ENCODE measurements at regions not wholly inside any gene's neighbourhood (a gene's known extent, or its start where the extent isn't known, plus 50 kb on each side); places are given as distances from the start of the nearest gene placed in this dataset.

DNA sequence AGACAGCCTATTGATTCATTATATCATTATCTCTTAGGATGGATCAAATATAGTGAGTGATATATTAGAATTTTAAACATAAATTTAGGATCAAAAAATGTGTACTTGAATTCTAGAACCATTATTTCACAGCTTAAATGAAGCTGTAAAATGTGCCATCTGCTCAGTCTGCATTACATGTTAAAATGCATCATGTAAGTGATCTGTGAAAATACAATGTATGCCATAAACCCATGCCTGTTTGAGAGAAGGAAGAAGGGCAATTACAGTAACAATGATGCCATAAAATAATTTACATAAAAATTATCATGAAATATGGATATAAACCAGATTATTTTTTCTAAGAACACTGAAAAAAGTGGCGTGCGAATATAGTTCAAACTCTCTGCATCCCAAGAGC, 1066.0 kb upstream of the ADGRL4 start:
- H3K27me3 ChIP-seq (ENCODE audit: control insufficient read depth, insufficient read depth, low read length) = no peaks in the 10 kb centered on the region
- TF ChIP-seq TCF7L2 (IDR thresholded peaks at IDR 0.05; ENCODE audit: low read depth, low read length) (no peak), SIN3A (IDR thresholded peaks at IDR 0.05; ENCODE audit: borderline replicate concordance, insufficient read depth, low read depth, low read length) (no peak), POLR2AphosphoS5 (IDR thresholded peaks at IDR 0.05; ENCODE audit: low read depth, low read length) (no peak)
- TF ChIP-seq, protein P1, sequence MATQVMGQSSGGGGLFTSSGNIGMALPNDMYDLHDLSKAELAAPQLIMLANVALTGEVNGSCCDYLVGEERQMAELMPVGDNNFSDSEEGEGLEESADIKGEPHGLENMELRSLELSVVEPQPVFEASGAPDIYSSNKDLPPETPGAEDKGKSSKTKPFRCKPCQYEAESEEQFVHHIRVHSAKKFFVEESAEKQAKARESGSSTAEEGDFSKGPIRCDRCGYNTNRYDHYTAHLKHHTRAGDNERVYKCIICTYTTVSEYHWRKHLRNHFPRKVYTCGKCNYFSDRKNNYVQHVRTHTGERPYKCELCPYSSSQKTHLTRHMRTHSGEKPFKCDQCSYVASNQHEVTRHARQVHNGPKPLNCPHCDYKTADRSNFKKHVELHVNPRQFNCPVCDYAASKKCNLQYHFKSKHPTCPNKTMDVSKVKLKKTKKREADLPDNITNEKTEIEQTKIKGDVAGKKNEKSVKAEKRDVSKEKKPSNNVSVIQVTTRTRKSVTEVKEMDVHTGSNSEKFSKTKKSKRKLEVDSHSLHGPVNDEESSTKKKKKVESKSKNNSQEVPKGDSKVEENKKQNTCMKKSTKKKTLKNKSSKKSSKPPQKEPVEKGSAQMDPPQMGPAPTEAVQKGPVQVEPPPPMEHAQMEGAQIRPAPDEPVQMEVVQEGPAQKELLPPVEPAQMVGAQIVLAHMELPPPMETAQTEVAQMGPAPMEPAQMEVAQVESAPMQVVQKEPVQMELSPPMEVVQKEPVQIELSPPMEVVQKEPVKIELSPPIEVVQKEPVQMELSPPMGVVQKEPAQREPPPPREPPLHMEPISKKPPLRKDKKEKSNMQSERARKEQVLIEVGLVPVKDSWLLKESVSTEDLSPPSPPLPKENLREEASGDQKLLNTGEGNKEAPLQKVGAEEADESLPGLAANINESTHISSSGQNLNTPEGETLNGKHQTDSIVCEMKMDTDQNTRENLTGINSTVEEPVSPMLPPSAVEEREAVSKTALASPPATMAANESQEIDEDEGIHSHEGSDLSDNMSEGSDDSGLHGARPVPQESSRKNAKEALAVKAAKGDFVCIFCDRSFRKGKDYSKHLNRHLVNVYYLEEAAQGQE (IDR thresholded peaks at IDR 0.05; ENCODE audit: insufficient read depth in 1 of 2, low read depth in 2 of 2, low read length in 1 of 2) = no peak
- TF ChIP-seq, protein P2, sequence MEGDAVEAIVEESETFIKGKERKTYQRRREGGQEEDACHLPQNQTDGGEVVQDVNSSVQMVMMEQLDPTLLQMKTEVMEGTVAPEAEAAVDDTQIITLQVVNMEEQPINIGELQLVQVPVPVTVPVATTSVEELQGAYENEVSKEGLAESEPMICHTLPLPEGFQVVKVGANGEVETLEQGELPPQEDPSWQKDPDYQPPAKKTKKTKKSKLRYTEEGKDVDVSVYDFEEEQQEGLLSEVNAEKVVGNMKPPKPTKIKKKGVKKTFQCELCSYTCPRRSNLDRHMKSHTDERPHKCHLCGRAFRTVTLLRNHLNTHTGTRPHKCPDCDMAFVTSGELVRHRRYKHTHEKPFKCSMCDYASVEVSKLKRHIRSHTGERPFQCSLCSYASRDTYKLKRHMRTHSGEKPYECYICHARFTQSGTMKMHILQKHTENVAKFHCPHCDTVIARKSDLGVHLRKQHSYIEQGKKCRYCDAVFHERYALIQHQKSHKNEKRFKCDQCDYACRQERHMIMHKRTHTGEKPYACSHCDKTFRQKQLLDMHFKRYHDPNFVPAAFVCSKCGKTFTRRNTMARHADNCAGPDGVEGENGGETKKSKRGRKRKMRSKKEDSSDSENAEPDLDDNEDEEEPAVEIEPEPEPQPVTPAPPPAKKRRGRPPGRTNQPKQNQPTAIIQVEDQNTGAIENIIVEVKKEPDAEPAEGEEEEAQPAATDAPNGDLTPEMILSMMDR (IDR thresholded peaks at IDR 0.05) = no peak
- ChIA-PET CTCF (no interaction called here), POLR2A (no interaction called here)
- no peak for DNase-seq (ENCODE audit: low read depth, low spot score)
- no peak for ATAC-seq
- H3K27ac ChIP-seq (ENCODE audit: low read length) = no peak overlapping the region
- no peaks in the 10 kb centered on the region for H3K4me1 ChIP-seq (ENCODE audit: control insufficient read depth, insufficient read depth, low read length)
- BruUV-seq (replicated peaks) = no TSS peak
- no peaks in the 10 kb centered on the region; the same call in 1 of the 2 replicates for H3K36me3 ChIP-seq (ENCODE audit: control insufficient read depth, insufficient read depth, low read length)
- no peaks in the 10 kb centered on the region for H3K9me3 ChIP-seq (ENCODE audit: control insufficient read depth, insufficient read depth, low read depth, low read length)
- in situ Hi-C loops (cut with HindIII; ENCODE audit: low pct_unique_long_range_greater_than_20kb, low sequenced_read_pairs) = no loop called here
- H3K4me3 ChIP-seq (ENCODE audit: low read depth in 2 of 2, low read length in 2 of 2) = no peak overlapping the region
- intact Hi-C loops (cut with micrococcal nuclease; ENCODE audit: unreplicated experiment) = no loop called here

DNA sequence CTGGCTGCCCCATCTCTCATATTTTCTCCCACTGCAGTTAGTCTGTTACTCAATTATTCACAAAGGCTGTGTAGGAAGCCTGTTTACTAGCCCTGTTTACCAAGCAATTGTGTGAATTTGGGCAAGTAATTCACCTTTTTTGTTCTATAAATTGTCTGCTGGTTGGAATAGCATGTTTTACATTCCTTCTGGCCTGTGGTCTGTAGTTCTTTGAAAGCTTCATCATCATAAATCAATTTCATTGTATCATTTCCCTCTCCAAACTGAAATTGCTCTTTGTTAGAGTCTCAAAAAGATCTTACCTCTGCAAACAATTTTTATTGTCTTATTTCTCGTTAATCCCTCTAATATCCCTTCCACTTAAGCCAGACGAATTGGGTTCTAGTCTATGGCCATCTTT, 1059.5 kb upstream of the ADGRL4 start:
- no TSS peak for BruUV-seq (replicated peaks)
- ChIA-PET POLR2A (no interaction called here), CTCF (no interaction called here)
- in situ Hi-C loops (cut with HindIII; ENCODE audit: low pct_unique_long_range_greater_than_20kb, low sequenced_read_pairs) (no loop called here), intact Hi-C loops (cut with micrococcal nuclease; ENCODE audit: unreplicated experiment) (no loop called here)
- H3K27ac ChIP-seq (ENCODE audit: low read length) = no peak overlapping the region
- H3K4me3 ChIP-seq (ENCODE audit: low read depth in 2 of 2, low read length in 2 of 2) = no peak overlapping the region
- H3K36me3 ChIP-seq (ENCODE audit: control insufficient read depth, insufficient read depth, low read length) = no peaks in the 10 kb centered on the region
- H3K27me3 ChIP-seq (ENCODE audit: control insufficient read depth, insufficient read depth, low read length) = no peaks in the 10 kb centered on the region
- TF ChIP-seq SIN3A (IDR thresholded peaks at IDR 0.05; ENCODE audit: borderline replicate concordance, insufficient read depth, low read depth, low read length) (no peak), POLR2AphosphoS5 (IDR thresholded peaks at IDR 0.05; ENCODE audit: low read depth, low read length) (no peak), TCF7L2 (IDR thresholded peaks at IDR 0.05; ENCODE audit: low read depth, low read length) (no peak)
- TF ChIP-seq, protein P1 (IDR thresholded peaks at IDR 0.05; ENCODE audit: insufficient read depth in 1 of 2, low read depth in 2 of 2, low read length in 1 of 2) = no peak
- TF ChIP-seq, protein P2 (IDR thresholded peaks at IDR 0.05) = no peak
- H3K9me3 ChIP-seq (ENCODE audit: control insufficient read depth, insufficient read depth, low read depth, low read length) = no peaks in the 10 kb centered on the region
- no peak for ATAC-seq
- no peaks in the 10 kb centered on the region for H3K4me1 ChIP-seq (ENCODE audit: control insufficient read depth, insufficient read depth, low read length)
- DNase-seq (ENCODE audit: low read depth, low spot score) = no peak

Data from Panc1 (cell line).